Epithelial cell of prostate (primary cell): ENCODE measurements at regions not wholly inside any gene's neighbourhood (a gene's known extent, or its start where the extent isn't known, plus 50 kb on each side); places are given as distances from the start of the nearest gene placed in this dataset.

Source experiments
- DNase-seq: peaks from one replicate; pipeline ENCODE4 v3.0.0-alpha.2; 2011; ENCODE audit warnings: low read depth, low spot score
- H3K27ac ChIP-seq: fragments of 450-650 bp; 2 replicates; pipeline ENCODE4 v1.5.1; 2017; ENCODE audit warnings: mild to moderate bottlenecking

- H3K27ac ChIP-seq, result no peak overlapping the region
- no peak for DNase-seq
These were observed 207.4 kb downstream of the ADAM29 start for GRCh38 chr4:175125410-175126068.

GRCh38 chr4:175127314-175127713 is 209.2 kb downstream of the ADAM29 start:
- no peak overlapping the region for H3K27ac ChIP-seq
- DNase-seq, result no peak

- H3K27ac ChIP-seq, result no peak overlapping the region
- DNase-seq, result no peak
These were observed 211.6 kb downstream of the ADAM29 start for GRCh38 chr4:175129797-175130196.

GRCh38 chr4:175139205-175139604 is 221.0 kb downstream of the ADAM29 start:
- no peak overlapping the region for H3K27ac ChIP-seq
- no peak for DNase-seq

GRCh38 chr4:175143116-175143515 is 225.0 kb downstream of the ADAM29 start:
- H3K27ac ChIP-seq, result no peak overlapping the region
- no peak for DNase-seq

- no peak overlapping the region for H3K27ac ChIP-seq
- DNase-seq, result no peak
These were observed 228.6 kb downstream of the ADAM29 start for GRCh38 chr4:175146799-175147198.

GRCh38 chr4:175147233-175147632 is 229.1 kb downstream of the ADAM29 start:
- no peak for DNase-seq
- no peak overlapping the region for H3K27ac ChIP-seq

GRCh38 chr4:175166020-175166419 is 247.9 kb downstream of the ADAM29 start:
- DNase-seq, result no peak
- H3K27ac ChIP-seq, result no peak overlapping the region

- no peak overlapping the region for H3K27ac ChIP-seq
- DNase-seq, result no peak
These were observed 258.6 kb downstream of the ADAM29 start for GRCh38 chr4:175176710-175177109.

GRCh38 chr4:175190654-175191053 is 272.5 kb downstream of the ADAM29 start:
- H3K27ac ChIP-seq, result no peak overlapping the region
- DNase-seq, result no peak

- DNase-seq, result no peak
- H3K27ac ChIP-seq, result no peak overlapping the region
These were observed 279.9 kb downstream of the ADAM29 start for GRCh38 chr4:175198056-175198455.

- H3K27ac ChIP-seq, result no peak overlapping the region
- no peak for DNase-seq
These were observed 297.1 kb downstream of the ADAM29 start for GRCh38 chr4:175215208-175215607.

GRCh38 chr4:175215657-175216056 is 297.5 kb downstream of the ADAM29 start:
- DNase-seq, result no peak
- no peak overlapping the region for H3K27ac ChIP-seq

GRCh38 chr4:175229154-175229553 is 311.0 kb downstream of the ADAM29 start:
- no peak for DNase-seq
- no peak overlapping the region for H3K27ac ChIP-seq

- DNase-seq, result no peak
- no peak overlapping the region for H3K27ac ChIP-seq
These were observed 316.0 kb downstream of the ADAM29 start for GRCh38 chr4:175234162-175234561.

- H3K27ac ChIP-seq, result peak overlapping the region; percentile 17
- no peak for DNase-seq
These were observed 320.8 kb downstream of the ADAM29 start for GRCh38 chr4:175238827-175239517.

- no peak for DNase-seq
These were observed 328.8 kb downstream of the ADAM29 start for GRCh38 chr4:175246941-175247340.

GRCh38 chr4:175252642-175253041 is 334.5 kb downstream of the ADAM29 start:
- H3K27ac ChIP-seq, result no peak overlapping the region
- DNase-seq, result no peak

More at GRCh38 chr4:175246941-175247340, 328.8 kb downstream of the ADAM29 start:
- no peak overlapping the region for H3K27ac ChIP-seq

- DNase-seq, result no peak
- H3K27ac ChIP-seq, result no peak overlapping the region
These were observed 335.2 kb downstream of the ADAM29 start for GRCh38 chr4:175253184-175253902.

- DNase-seq, result no peak
- H3K27ac ChIP-seq, result no peak overlapping the region
These were observed 345.4 kb downstream of the ADAM29 start for GRCh38 chr4:175263537-175263936.

GRCh38 chr4:175271010-175271630 is 353.0 kb downstream of the ADAM29 start:
- no peak overlapping the region for H3K27ac ChIP-seq
- no peak for DNase-seq
